ENCODE measurements at regions not wholly inside any gene's neighbourhood (a gene's known extent, or its start where the extent isn't known, plus 50 kb on each side); places are given as distances from the start of the nearest gene placed in this dataset.

DNA sequence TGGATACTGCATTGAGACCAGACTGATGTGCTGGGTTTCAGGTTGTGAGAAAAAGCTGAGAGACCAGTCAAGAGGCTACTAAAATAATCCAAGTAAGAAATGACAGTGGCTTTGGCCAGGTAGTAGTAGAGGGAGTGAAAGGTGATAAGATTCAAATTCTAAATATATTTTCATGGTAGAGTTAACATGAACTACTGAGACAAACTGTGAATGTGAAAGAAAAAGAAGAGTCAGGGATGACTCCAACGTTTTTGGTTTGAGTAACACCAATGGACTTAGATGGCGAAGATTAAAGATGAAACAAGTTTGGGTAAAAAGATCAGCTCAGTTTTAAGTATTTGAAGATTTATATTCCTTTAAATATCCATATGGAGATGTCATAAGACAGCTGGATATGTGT lies 209.4 kb downstream of the ZEB2 start:
- TF ChIP-seq, protein P1, sequence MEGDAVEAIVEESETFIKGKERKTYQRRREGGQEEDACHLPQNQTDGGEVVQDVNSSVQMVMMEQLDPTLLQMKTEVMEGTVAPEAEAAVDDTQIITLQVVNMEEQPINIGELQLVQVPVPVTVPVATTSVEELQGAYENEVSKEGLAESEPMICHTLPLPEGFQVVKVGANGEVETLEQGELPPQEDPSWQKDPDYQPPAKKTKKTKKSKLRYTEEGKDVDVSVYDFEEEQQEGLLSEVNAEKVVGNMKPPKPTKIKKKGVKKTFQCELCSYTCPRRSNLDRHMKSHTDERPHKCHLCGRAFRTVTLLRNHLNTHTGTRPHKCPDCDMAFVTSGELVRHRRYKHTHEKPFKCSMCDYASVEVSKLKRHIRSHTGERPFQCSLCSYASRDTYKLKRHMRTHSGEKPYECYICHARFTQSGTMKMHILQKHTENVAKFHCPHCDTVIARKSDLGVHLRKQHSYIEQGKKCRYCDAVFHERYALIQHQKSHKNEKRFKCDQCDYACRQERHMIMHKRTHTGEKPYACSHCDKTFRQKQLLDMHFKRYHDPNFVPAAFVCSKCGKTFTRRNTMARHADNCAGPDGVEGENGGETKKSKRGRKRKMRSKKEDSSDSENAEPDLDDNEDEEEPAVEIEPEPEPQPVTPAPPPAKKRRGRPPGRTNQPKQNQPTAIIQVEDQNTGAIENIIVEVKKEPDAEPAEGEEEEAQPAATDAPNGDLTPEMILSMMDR (IDR thresholded peaks at IDR 0.05): no peak
- Histone ChIP-seq H3K27me3 (ENCODE audit: control insufficient read depth in 2 of 2, insufficient read depth in 2 of 2, low read length in 2 of 2) (no peaks in the 10 kb centered on the region), H3K36me3 (replicated peaks in 1 of 2; ENCODE audit: control insufficient read depth in 1 of 2, insufficient read depth in 2 of 2, low read length in 2 of 2) (no peaks in the 10 kb centered on the region), H3K9ac (ENCODE audit: insufficient read depth, low read length, poor library complexity, severe bottlenecking) (no peak overlapping the region), H4K20me1 (ENCODE audit: insufficient read depth, low read length) (no peaks in the 10 kb centered on the region), H3K9me3 (replicated peaks in 1 of 2; ENCODE audit: control insufficient read depth in 1 of 2, insufficient read depth in 1 of 2, low read length in 2 of 2) (peaks cover 14 to 17% of the 10 kb centered on the region in 2 donors), H3K4me2 (replicated peaks; ENCODE audit: extremely low read depth, low read length, poor library complexity, severe bottlenecking) (no peak overlapping the region), H2AFZ (ENCODE audit: insufficient read depth, low read depth, low read length, poor library complexity, severe bottlenecking) (no peak overlapping the region), H3K79me2 (ENCODE audit: insufficient read depth, low read length) (no peaks in the 10 kb centered on the region), H3K4me3 (replicated peaks in 1 of 3; ENCODE audit: low read depth in 2 of 3, low read length in 3 of 3) (no peak overlapping the region), H3K4me1 (ENCODE audit: control insufficient read depth in 1 of 2, insufficient read depth in 2 of 2, low read length in 2 of 2) (no peaks in the 10 kb centered on the region), H3K27ac (ENCODE audit: low read depth in 1 of 2, low read length in 2 of 2) (no peak overlapping the region)
- H3K27ac Mint-ChIP-seq: no peak overlapping the region
- intact Hi-C loops (cut with micrococcal nuclease): no loop called here
- DNase-seq: no peak
- peaks cover 0 to 3% (median 0%) of the 10 kb centered on the region in 3 donors for H3K27me3 Mint-ChIP-seq (ENCODE audit: low read depth in 3 of 3)
- peaks cover 19 to 24% (median 22%) of the 10 kb centered on the region in 7 donors for H3K9me3 Mint-ChIP-seq
- no peak overlapping the region for H3K4me3 Mint-ChIP-seq
- peaks cover 7% of the 10 kb centered on the region for H3K4me1 Mint-ChIP-seq
- WGBS (ENCODE audit: insufficient coverage): no CpG with 5 or more reads among the region's 2 CpGs
- peaks cover 14 to 25% of the 10 kb centered on the region in 2 donors for H3K36me3 Mint-ChIP-seq

DNA sequence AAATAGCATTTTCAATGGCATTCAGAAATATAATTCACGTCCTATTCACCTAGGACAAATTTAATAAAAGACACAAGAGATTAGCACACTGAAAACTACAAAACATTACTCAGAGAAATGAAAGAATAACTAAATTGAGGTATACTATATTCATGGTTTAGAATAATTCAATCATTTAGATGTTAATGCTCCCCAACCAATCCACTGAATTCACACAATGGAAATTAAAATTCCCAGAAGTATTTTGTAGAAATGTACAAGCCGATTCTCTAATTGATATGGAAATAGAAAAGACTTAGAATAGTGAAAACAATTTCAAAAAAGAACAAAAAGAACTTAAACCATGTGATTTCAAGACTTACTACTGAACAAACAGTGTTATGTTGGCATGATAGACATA lies 212.2 kb downstream of the ZEB2 start:
- H3K79me2 ChIP-seq (ENCODE audit: insufficient read depth, low read length): no peaks in the 10 kb centered on the region
- DNase-seq: no peak
- no CpG with 5 or more reads among the region's 2 CpGs for WGBS (ENCODE audit: insufficient coverage)
- H3K9me3 ChIP-seq (replicated peaks in 1 of 2; ENCODE audit: control insufficient read depth in 1 of 2, insufficient read depth in 1 of 2, low read length in 2 of 2): peaks cover 8 to 12% of the 10 kb centered on the region in 2 donors
- no peak overlapping the region for H3K4me3 ChIP-seq (replicated peaks in 1 of 3; ENCODE audit: low read depth in 2 of 3, low read length in 3 of 3)
- no peaks in the 10 kb centered on the region for H3K27me3 ChIP-seq (ENCODE audit: control insufficient read depth in 2 of 2, insufficient read depth in 2 of 2, low read length in 2 of 2)
- H3K9ac ChIP-seq (ENCODE audit: insufficient read depth, low read length, poor library complexity, severe bottlenecking): no peak overlapping the region
- no peaks in the 10 kb centered on the region for H3K4me1 ChIP-seq (ENCODE audit: control insufficient read depth in 1 of 2, insufficient read depth in 2 of 2, low read length in 2 of 2)
- Mint-ChIP-seq H3K4me3 (no peak overlapping the region), H3K4me1 (peaks cover 7% of the 10 kb centered on the region), H3K36me3 (peaks cover 10 to 20% of the 10 kb centered on the region in 2 donors), H3K9me3 (peaks cover 12 to 20% (median 15%) of the 10 kb centered on the region in 7 donors), H3K27me3 (ENCODE audit: low read depth in 3 of 3) (peaks cover 0 to 3% (median 0%) of the 10 kb centered on the region in 3 donors), H3K27ac (no peak overlapping the region)
- H2AFZ ChIP-seq (ENCODE audit: insufficient read depth, low read depth, low read length, poor library complexity, severe bottlenecking): no peak overlapping the region
- no peak overlapping the region for H3K27ac ChIP-seq (ENCODE audit: low read depth in 1 of 2, low read length in 2 of 2)
- intact Hi-C loops (cut with micrococcal nuclease): no loop called here
- H3K36me3 ChIP-seq (replicated peaks in 1 of 2; ENCODE audit: control insufficient read depth in 1 of 2, insufficient read depth in 2 of 2, low read length in 2 of 2): no peaks in the 10 kb centered on the region
- H3K4me2 ChIP-seq (replicated peaks; ENCODE audit: extremely low read depth, low read length, poor library complexity, severe bottlenecking): no peak overlapping the region
- no peaks in the 10 kb centered on the region for H4K20me1 ChIP-seq (ENCODE audit: insufficient read depth, low read length)
- TF ChIP-seq, protein P1 (IDR thresholded peaks at IDR 0.05): no peak

All from CD14-positive monocyte (primary cell).